GM23338 (cell line): ENCODE measurements at regions not wholly inside any gene's neighbourhood (a gene's known extent, or its start where the extent isn't known, plus 50 kb on each side); places are given as distances from the start of the nearest gene placed in this dataset.

Source experiments
- ATAC-seq: fragments of 200-7000 bp; cut with Tn5 transposase; 3 replicates; pipeline ENCODE4 v1.9.1; 2020
- DNase-seq: peaks from one replicate; pipeline ENCODE4 v3.0.0-alpha.2; 2015; ENCODE audit warnings: low spot score
- H2AFZ ChIP-seq: fragments of 200-600 bp; sonication (generic); 2 replicates; pipeline ENCODE4 v1.8.0; 2016; ENCODE audit warnings: antibody characterized with exemption, mild to moderate bottlenecking, moderate library complexity
- H3F3A ChIP-seq: fragments of 200-600 bp; sonication (generic); replicated peaks from 2 replicates; pipeline ENCODE4 v1.8.0; 2017; ENCODE audit warnings: antibody characterized with exemption, mixed run types, low read depth
- H3K27ac ChIP-seq: fragments of 200-600 bp; sonication (generic); 2 replicates; pipeline ENCODE4 v1.6.1; 2016; ENCODE audit warnings: low read depth
- H3K27me3 ChIP-seq: fragments of 200-600 bp; sonication (generic); 2 replicates; pipeline ENCODE4 v1.8.0; 2016; ENCODE audit warnings: mild to moderate bottlenecking, mixed run types, moderate library complexity; ENCODE audit not compliant: insufficient read depth
- H3K36me3 ChIP-seq: fragments of 200-600 bp; sonication (generic); 2 replicates; pipeline ENCODE4 v1.8.0; 2016; ENCODE audit warnings: mild to moderate bottlenecking; ENCODE audit not compliant: insufficient read depth
- H3K4me1 ChIP-seq: fragments of 200-600 bp; sonication (generic); 2 replicates; pipeline ENCODE4 v1.8.0; 2016; ENCODE audit warnings: mild to moderate bottlenecking, moderate library complexity; ENCODE audit not compliant: insufficient read depth
- H3K4me2 ChIP-seq: fragments of 200-600 bp; sonication (generic); 2 replicates; pipeline ENCODE4 v1.7.1; 2017; ENCODE audit warnings: mixed run types
- H3K4me3 ChIP-seq: fragments of 200-600 bp; sonication (generic); 2 replicates; pipeline ENCODE4 v1.6.1; 2016; ENCODE audit warnings: mixed run types
- H3K79me2 ChIP-seq: fragments of 200-600 bp; sonication (generic); replicated peaks from 2 replicates; pipeline ENCODE4 v1.8.0; 2017; ENCODE audit warnings: mild to moderate bottlenecking; ENCODE audit not compliant: insufficient read depth
- H3K9me2 ChIP-seq: fragments of 200-600 bp; sonication (generic); 2 replicates; pipeline ENCODE4 v1.8.0; 2017; ENCODE audit not compliant: insufficient read depth
- H4K20me1 ChIP-seq: fragments of 200-600 bp; sonication (generic); replicated peaks from 2 replicates; pipeline ENCODE4 v1.8.0; 2017; ENCODE audit warnings: mild to moderate bottlenecking; ENCODE audit not compliant: insufficient read depth
- H3K27ac Mint-ChIP-seq: 2 replicates; pipeline ENCODE4 v1.8.0; 2020; ENCODE audit warnings: inconsistent platforms, mild to moderate bottlenecking, moderate library complexity, mixed read lengths
- H3K27me3 Mint-ChIP-seq: 3 replicates; pipeline ENCODE4 v1.8.0; 2022; ENCODE audit warnings: low read depth, mild to moderate bottlenecking, moderate library complexity, mixed read lengths, inconsistent platforms; ENCODE audit not compliant: insufficient read depth, poor library complexity
- H3K36me3 Mint-ChIP-seq: 3 replicates; pipeline ENCODE4 v1.8.0; 2021; ENCODE audit warnings: low read depth, mild to moderate bottlenecking, inconsistent platforms, moderate library complexity, mixed read lengths
- H3K4me1 Mint-ChIP-seq: 3 replicates; pipeline ENCODE4 v1.8.0; 2020; ENCODE audit warnings: mild to moderate bottlenecking, inconsistent platforms, mixed read lengths
- H3K4me3 Mint-ChIP-seq: 3 replicates; pipeline ENCODE4 v1.8.0; 2021; ENCODE audit warnings: moderate library complexity, mild to moderate bottlenecking, inconsistent platforms, mixed read lengths
- H3K9me3 Mint-ChIP-seq: 3 replicates; pipeline ENCODE4 v1.8.0; 2020; ENCODE audit warnings: moderate library complexity, mild to moderate bottlenecking, inconsistent platforms, mixed read lengths
- CTCF ChIP-seq, 2 experiments: fragments of 200-600 bp in 1 of 2; sonication (generic) in 1 of 2; conservative IDR thresholded peaks; 2 replicates each; pipeline versions ENCODE4 v1.5.1 to v1.6.1; 2016 to 2017; ENCODE audit warnings: antibody characterized with exemption in 2 of 2, low read depth in 2 of 2, mild to moderate bottlenecking in 2 of 2, moderate library complexity in 1 of 2
- ETS1 ChIP-seq: IDR thresholded peaks from 2 replicates; pipeline ENCODE4 v1.6.1; 2016; ENCODE audit warnings: antibody characterized with exemption
- EZH2 ChIP-seq: fragments of 200-600 bp; sonication (generic); IDR thresholded peaks from one replicate; pipeline ENCODE4 v1.8.0; 2017; ENCODE audit warnings: antibody characterized with exemption, mild to moderate bottlenecking, low read depth; ENCODE audit not compliant: unreplicated experiment
- EZH2phosphoT487 ChIP-seq: fragments of 200-600 bp; sonication (generic); IDR thresholded peaks from one replicate; pipeline ENCODE4 v1.8.1; 2018; ENCODE audit warnings: antibody characterized with exemption; ENCODE audit not compliant: unreplicated experiment
- JUNB ChIP-seq: IDR thresholded peaks from one replicate; pipeline ENCODE4 v1.6.1; 2016; ENCODE audit warnings: antibody characterized with exemption; ENCODE audit not compliant: unreplicated experiment
- NANOG ChIP-seq: IDR thresholded peaks from 2 replicates; pipeline ENCODE4 v1.6.1; 2016; ENCODE audit warnings: antibody characterized with exemption, borderline replicate concordance
- POLR2AphosphoS5 ChIP-seq: IDR thresholded peaks from 2 replicates; pipeline ENCODE4 v1.6.1; 2016; ENCODE audit warnings: antibody characterized with exemption, low read depth
- STAT1 ChIP-seq: IDR thresholded peaks from one replicate; pipeline ENCODE4 v1.6.1; 2016; ENCODE audit warnings: antibody characterized with exemption; ENCODE audit not compliant: unreplicated experiment
- ZNF114 ChIP-seq: fragments of 250-450 bp; sonication (Bioruptor Pico); IDR thresholded peaks from 2 replicates; pipeline ENCODE4 v1.5.0; 2020; ENCODE audit warnings: mild to moderate bottlenecking, moderate library complexity
- ZNF331 ChIP-seq: fragments of 250-450 bp; sonication (Bioruptor Pico); IDR thresholded peaks from 2 replicates; pipeline ENCODE4 v1.5.0; 2020; ENCODE audit warnings: low read depth, mild to moderate bottlenecking, moderate library complexity
- ZNF462 ChIP-seq: fragments of 250-450 bp; sonication (Bioruptor Pico); IDR thresholded peaks from 2 replicates; pipeline ENCODE4 v1.5.0; 2020; ENCODE audit warnings: mild to moderate bottlenecking, moderate library complexity

GRCh38 chr10:61565819-61566560 is 96.7 kb upstream of the CABCOCO1 start:
- H3K27me3 Mint-ChIP-seq, result no peaks in the 10 kb centered on the region
- no peaks in the 10 kb centered on the region for H3K27me3 ChIP-seq
- H3K36me3 Mint-ChIP-seq, result peaks cover 25% of the 10 kb centered on the region; the same call in 2 of the 3 replicates

GRCh38 chr10:61564444-61564843 is 98.3 kb upstream of the CABCOCO1 start:
- no peaks in the 10 kb centered on the region for H3K27me3 Mint-ChIP-seq
- DNase-seq, result no peak
- H3K4me1 ChIP-seq, result peaks cover 3% of the 10 kb centered on the region
- H3K27ac Mint-ChIP-seq, result no peak overlapping the region
- H3K27ac ChIP-seq, result no peak overlapping the region
- peaks cover 3% of the 10 kb centered on the region; the same call in 1 of the 2 replicates for H3K36me3 ChIP-seq
- H3K4me3 Mint-ChIP-seq, result no peak overlapping the region
- no peak overlapping the region for H2AFZ ChIP-seq
- H3K9me2 ChIP-seq, result no peaks in the 10 kb centered on the region
- no peak overlapping the region for H3K4me3 ChIP-seq
- ATAC-seq, result no peak
- H3K4me1 Mint-ChIP-seq, result peaks cover 1% of the 10 kb centered on the region
- no peaks in the 10 kb centered on the region for H4K20me1 ChIP-seq
- peaks cover 22% of the 10 kb centered on the region; the same call in 2 of the 3 replicates for H3K36me3 Mint-ChIP-seq
- H3F3A ChIP-seq, result no peaks in the 10 kb centered on the region
- H3K4me2 ChIP-seq, result no peak overlapping the region
- no peaks in the 10 kb centered on the region for H3K79me2 ChIP-seq
- H3K9me3 Mint-ChIP-seq, result peaks cover 21% of the 10 kb centered on the region
- H3K27me3 ChIP-seq, result no peaks in the 10 kb centered on the region
- no peak for TF ChIP-seq ZNF331 (CRISPR knock-in tag)
- TF ChIP-seq STAT1, result no peak
- no peak for TF ChIP-seq ZNF462 (CRISPR knock-in tag)
- no peak for TF ChIP-seq POLR2AphosphoS5
- TF ChIP-seq ETS1, result no peak
- no peak for TF ChIP-seq EZH2phosphoT487
- TF ChIP-seq NANOG, result no peak
- TF ChIP-seq CTCF (conservative IDR thresholded peaks at IDR 0.05; ENCODE audit: low read depth in 2 of 2), result no peak
- no peak for TF ChIP-seq JUNB
- no peak for TF ChIP-seq ZNF114 (CRISPR knock-in tag)

More at GRCh38 chr10:61565819-61566560, 96.7 kb upstream of the CABCOCO1 start:
- Mint-ChIP-seq H3K4me3 (no peak overlapping the region), H3K27ac (no peak overlapping the region), H3K4me1 (no peaks in the 10 kb centered on the region), H3K9me3 (peaks cover 27% of the 10 kb centered on the region)
- DNase-seq (no peak), ATAC-seq (no peak)
- peaks cover 3% of the 10 kb centered on the region; the same call in 1 of the 2 replicates for H3K36me3 ChIP-seq
- no peaks in the 10 kb centered on the region for H4K20me1 ChIP-seq
- H3F3A ChIP-seq, result no peaks in the 10 kb centered on the region
- no peak overlapping the region for H3K27ac ChIP-seq
- TF ChIP-seq POLR2AphosphoS5 (no peak), STAT1 (no peak), JUNB (no peak), ZNF331 (CRISPR knock-in tag) (no peak), EZH2phosphoT487 (no peak), EZH2 (no peak)
- H3K4me2 ChIP-seq, result no peak overlapping the region
- H3K4me1 ChIP-seq, result no peaks in the 10 kb centered on the region
- no peak overlapping the region for H2AFZ ChIP-seq
- no peaks in the 10 kb centered on the region for H3K79me2 ChIP-seq
- H3K9me2 ChIP-seq, result no peaks in the 10 kb centered on the region
- H3K4me3 ChIP-seq, result no peak overlapping the region
